ENCODE measurements at regions not wholly inside any gene's neighbourhood (a gene's known extent, or its start where the extent isn't known, plus 50 kb on each side); places are given as distances from the start of the nearest gene placed in this dataset.
"Not testable (repeated sequence)": the region's sequence is repeated elsewhere in the genome, so short reads cannot be mapped to it uniquely, and the experiment has no call there.

DNA sequence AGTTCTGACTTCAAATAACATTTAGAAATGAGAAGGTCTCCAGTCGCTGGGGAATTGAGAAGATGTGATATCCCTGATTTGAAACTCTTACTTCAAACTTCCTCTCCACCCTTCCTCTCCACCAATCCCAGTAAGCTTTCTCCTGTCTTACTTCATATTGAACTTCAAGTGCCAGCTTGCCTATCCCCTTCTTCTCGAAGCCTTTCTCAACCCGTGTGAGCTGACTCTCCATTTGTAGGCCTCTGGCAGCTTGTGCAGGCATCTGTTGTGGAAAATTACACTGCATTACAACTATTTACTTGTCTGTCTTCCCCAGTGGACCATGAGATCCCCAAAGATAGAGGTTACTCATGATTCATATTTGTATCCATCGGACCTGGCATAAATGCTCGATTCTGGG lies 280.8 kb upstream of the CDH5 start:
- Histone ChIP-seq H3K4me1 (ENCODE audit: control insufficient read depth, insufficient read depth, low read length) (no peaks in the 10 kb centered on the region), H3K9me3 (ENCODE audit: control insufficient read depth, insufficient read depth, low read length) (no peaks in the 10 kb centered on the region), H3K27me3 (ENCODE audit: control insufficient read depth, insufficient read depth, low read length) (no peaks in the 10 kb centered on the region), H3K27ac (ENCODE audit: low read depth, low read length) (no peak overlapping the region), H3K36me3 (ENCODE audit: control insufficient read depth, insufficient read depth, low read length) (no peaks in the 10 kb centered on the region), H3K4me3 (ENCODE audit: low read depth, low read length) (no peak overlapping the region)
- no peak for DNase-seq (ENCODE audit: low read depth in 4 of 6, low spot score in 6 of 6)
- 92% methylated on average over 4 of the region's 5 CpGs for WGBS (ENCODE audit: insufficient coverage)

DNA sequence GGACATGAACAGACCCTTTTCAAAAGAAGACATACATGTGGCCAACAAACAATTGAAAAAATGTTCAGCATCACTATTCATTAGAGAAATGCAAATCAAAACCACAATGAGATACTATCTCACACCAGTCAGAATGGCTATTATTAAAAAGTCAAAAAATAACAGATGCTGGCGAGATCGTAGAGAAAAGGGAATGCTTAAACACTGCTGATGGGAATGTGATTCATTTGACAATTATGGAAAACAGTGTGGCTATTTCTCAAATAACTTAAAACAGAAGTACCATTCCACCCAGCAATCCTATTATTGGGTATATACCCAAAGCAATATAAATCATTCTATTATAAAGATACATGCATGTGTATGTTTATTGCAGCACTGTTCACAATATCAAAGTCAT lies 281.8 kb upstream of the CDH5 start:
- H3K27ac ChIP-seq (ENCODE audit: low read depth, low read length); H3K9me3 ChIP-seq (ENCODE audit: control insufficient read depth, insufficient read depth, low read length); H3K36me3 ChIP-seq (ENCODE audit: control insufficient read depth, insufficient read depth, low read length); H3K27me3 ChIP-seq (ENCODE audit: control insufficient read depth, insufficient read depth, low read length); H3K4me3 ChIP-seq (ENCODE audit: low read depth, low read length); DNase-seq (ENCODE audit: low read depth in 4 of 6, low spot score in 6 of 6); H3K4me1 ChIP-seq (ENCODE audit: control insufficient read depth, insufficient read depth, low read length): not testable (repeated sequence)
- WGBS (ENCODE audit: insufficient coverage) = no CpG with 5 or more reads among the region's 2 CpGs

DNA sequence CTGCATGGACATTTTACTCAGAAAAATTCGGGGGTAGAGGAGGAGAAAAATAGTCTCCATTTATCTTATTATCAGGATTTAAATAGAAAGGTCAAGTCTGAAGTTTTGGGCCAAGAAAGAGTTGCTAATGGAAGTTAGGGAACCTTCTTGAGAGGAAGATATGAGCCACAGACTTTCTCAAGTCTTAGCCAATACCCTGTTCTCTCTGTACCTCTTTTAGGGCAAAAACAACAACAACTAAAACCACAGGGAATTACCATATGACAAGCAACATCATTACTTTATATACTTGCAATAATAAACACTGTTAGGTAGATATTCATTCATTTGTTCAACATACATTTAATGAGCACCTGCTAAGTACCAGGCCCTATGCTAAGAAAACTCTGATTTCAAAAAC lies 282.2 kb upstream of the CDH5 start:
- H3K4me3 ChIP-seq (ENCODE audit: low read depth, low read length) = no peak overlapping the region
- no peaks in the 10 kb centered on the region for H3K27me3 ChIP-seq (ENCODE audit: control insufficient read depth, insufficient read depth, low read length)
- DNase-seq (ENCODE audit: low read depth in 4 of 6, low spot score in 6 of 6) = no peak
- no CpG with 5 or more reads among the region's 1 CpG for WGBS (ENCODE audit: insufficient coverage)
- no peaks in the 10 kb centered on the region for H3K9me3 ChIP-seq (ENCODE audit: control insufficient read depth, insufficient read depth, low read length)
- H3K36me3 ChIP-seq (ENCODE audit: control insufficient read depth, insufficient read depth, low read length) = no peaks in the 10 kb centered on the region
- no peaks in the 10 kb centered on the region for H3K4me1 ChIP-seq (ENCODE audit: control insufficient read depth, insufficient read depth, low read length)
- H3K27ac ChIP-seq (ENCODE audit: low read depth, low read length) = no peak overlapping the region

DNA sequence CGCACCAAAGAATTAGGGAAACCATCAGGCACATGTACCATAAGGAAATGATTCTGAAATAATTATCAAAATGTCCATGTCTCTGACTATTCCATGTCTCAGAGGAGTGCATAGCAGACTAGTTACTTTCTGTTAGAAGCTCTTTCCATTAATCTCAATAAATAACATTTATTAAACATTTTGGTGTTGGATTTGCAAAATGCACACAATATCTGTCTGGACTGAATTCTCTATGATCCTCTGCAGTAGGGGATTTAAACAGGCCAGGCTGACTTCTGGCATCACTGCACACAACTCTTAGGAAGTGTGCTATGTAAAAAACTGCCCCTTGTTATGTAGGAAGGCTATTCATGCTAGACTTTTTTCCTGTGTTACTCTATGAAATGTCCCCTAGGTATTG lies 283.3 kb upstream of the CDH5 start:
- no peak overlapping the region for H3K27ac ChIP-seq (ENCODE audit: low read depth, low read length)
- H3K9me3 ChIP-seq (ENCODE audit: control insufficient read depth, insufficient read depth, low read length) = no peaks in the 10 kb centered on the region
- no peaks in the 10 kb centered on the region for H3K4me1 ChIP-seq (ENCODE audit: control insufficient read depth, insufficient read depth, low read length)
- H3K27me3 ChIP-seq (ENCODE audit: control insufficient read depth, insufficient read depth, low read length) = no peaks in the 10 kb centered on the region
- DNase-seq (ENCODE audit: low read depth in 4 of 6, low spot score in 6 of 6) = no peak
- H3K36me3 ChIP-seq (ENCODE audit: control insufficient read depth, insufficient read depth, low read length) = no peaks in the 10 kb centered on the region
- no CpG with 5 or more reads among the region's 1 CpG for WGBS (ENCODE audit: insufficient coverage)
- H3K4me3 ChIP-seq (ENCODE audit: low read depth, low read length) = no peak overlapping the region

DNA sequence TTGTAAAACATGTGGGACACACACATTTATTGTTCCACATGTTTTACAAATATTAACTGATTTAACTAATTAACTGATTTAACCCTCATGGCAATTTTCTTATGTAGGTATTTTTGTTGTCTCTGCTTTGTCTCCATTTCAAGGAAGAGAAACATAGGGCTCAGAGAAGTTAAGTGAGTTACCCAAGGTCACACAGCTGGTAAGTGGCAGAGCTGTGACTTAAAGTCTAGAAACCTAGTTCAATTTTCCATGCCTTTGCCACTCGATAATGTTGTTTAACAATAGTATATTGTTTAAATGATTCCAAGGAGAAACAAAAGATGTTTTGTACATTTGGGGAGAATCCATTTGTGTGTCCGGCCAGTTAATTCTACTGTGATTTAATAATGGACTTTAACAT lies 284.1 kb upstream of the CDH5 start:
- H3K27me3 ChIP-seq (ENCODE audit: control insufficient read depth, insufficient read depth, low read length) = no peaks in the 10 kb centered on the region
- no CpG with 5 or more reads among the region's 2 CpGs for WGBS (ENCODE audit: insufficient coverage)
- no peaks in the 10 kb centered on the region for H3K4me1 ChIP-seq (ENCODE audit: control insufficient read depth, insufficient read depth, low read length)

DNA sequence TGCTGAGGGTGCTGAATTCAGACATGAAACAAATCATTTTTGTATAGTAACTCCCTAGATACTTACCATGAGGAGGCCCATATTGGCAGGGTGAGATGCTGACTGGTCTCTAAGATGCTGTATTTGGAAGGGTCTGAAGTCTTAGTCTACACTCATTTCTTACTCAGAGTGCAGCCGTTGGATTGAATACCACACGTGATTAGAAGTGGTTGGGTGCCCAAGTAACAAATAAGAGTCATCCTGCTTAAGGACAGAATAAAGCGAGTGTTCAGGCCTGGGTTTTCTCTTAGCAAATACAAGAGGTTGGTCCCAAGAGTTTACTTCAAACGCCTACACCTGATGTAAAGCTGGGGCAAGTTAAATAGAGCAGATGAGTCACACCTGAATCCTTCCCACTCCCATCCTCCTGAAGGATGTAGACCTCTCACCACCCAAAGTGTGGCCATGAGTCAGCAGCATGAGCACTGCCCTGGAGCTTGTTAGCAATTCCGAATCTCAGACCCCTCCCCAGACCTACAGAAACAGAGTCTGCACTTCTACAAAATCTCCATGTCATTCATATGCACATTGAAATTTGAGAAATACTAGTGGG lies 284.6 kb upstream of the CDH5 start:
- 67% methylated on average over 1 of the region's 5 CpGs for WGBS (ENCODE audit: insufficient coverage)
- Histone ChIP-seq H3K27me3 (ENCODE audit: control insufficient read depth, insufficient read depth, low read length) (no peaks in the 10 kb centered on the region), H3K4me1 (ENCODE audit: control insufficient read depth, insufficient read depth, low read length) (no peaks in the 10 kb centered on the region), H3K27ac (ENCODE audit: low read depth, low read length) (no peak overlapping the region), H3K9me3 (ENCODE audit: control insufficient read depth, insufficient read depth, low read length) (no peaks in the 10 kb centered on the region), H3K36me3 (ENCODE audit: control insufficient read depth, insufficient read depth, low read length) (no peaks in the 10 kb centered on the region), H3K4me3 (ENCODE audit: low read depth, low read length) (no peak overlapping the region)
- DNase-seq (ENCODE audit: low read depth in 4 of 6, low spot score in 6 of 6) = no peak

More for the DNA sequence above, 284.1 kb upstream of the CDH5 start:
- H3K27ac ChIP-seq (ENCODE audit: low read depth, low read length) = no peak overlapping the region
- no peaks in the 10 kb centered on the region for H3K9me3 ChIP-seq (ENCODE audit: control insufficient read depth, insufficient read depth, low read length)
- no peak for DNase-seq (ENCODE audit: low read depth in 4 of 6, low spot score in 6 of 6)
- no peak overlapping the region for H3K4me3 ChIP-seq (ENCODE audit: low read depth, low read length)
- no peaks in the 10 kb centered on the region for H3K36me3 ChIP-seq (ENCODE audit: control insufficient read depth, insufficient read depth, low read length)

DNA sequence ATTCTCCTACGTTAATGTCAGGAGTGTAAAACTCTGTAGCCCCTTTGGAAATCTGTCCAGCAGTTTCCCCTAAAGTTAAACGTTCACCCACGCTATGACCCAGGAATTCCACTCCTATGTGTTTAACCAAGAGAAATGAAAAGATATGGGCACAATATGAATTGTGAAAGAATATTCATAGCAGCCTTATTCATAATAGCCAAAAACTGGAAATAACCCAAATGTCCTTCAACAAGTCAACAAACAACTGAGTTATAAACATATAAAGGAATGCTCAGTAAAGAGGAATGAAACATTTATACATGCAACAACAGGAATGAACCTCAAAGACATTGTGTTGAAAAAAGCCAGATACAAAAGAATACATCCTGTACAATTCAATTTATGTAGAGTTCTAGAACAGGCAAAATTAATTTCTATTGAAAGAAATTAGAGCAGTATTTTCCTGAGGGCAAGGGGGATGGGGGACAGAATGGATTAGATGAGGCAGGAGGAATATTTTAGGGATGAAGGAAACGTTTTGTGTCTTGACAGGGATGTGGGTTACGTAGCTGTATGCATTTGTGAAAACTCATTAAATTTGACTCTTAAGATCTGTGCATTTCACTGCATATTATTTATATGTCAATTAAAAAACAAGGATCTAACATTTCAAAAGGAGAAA lies 286.7 kb upstream of the CDH5 start:
- Histone ChIP-seq H3K27me3 (ENCODE audit: control insufficient read depth, insufficient read depth, low read length) (no peaks in the 10 kb centered on the region), H3K4me1 (ENCODE audit: control insufficient read depth, insufficient read depth, low read length) (no peaks in the 10 kb centered on the region), H3K27ac (ENCODE audit: low read depth, low read length) (no peak overlapping the region), H3K36me3 (ENCODE audit: control insufficient read depth, insufficient read depth, low read length) (no peaks in the 10 kb centered on the region), H3K9me3 (ENCODE audit: control insufficient read depth, insufficient read depth, low read length) (no peaks in the 10 kb centered on the region), H3K4me3 (ENCODE audit: low read depth, low read length) (no peak overlapping the region)
- no CpG with 5 or more reads among the region's 5 CpGs for WGBS (ENCODE audit: insufficient coverage)
- DNase-seq (ENCODE audit: low read depth in 4 of 6, low spot score in 6 of 6) = no peak

DNA sequence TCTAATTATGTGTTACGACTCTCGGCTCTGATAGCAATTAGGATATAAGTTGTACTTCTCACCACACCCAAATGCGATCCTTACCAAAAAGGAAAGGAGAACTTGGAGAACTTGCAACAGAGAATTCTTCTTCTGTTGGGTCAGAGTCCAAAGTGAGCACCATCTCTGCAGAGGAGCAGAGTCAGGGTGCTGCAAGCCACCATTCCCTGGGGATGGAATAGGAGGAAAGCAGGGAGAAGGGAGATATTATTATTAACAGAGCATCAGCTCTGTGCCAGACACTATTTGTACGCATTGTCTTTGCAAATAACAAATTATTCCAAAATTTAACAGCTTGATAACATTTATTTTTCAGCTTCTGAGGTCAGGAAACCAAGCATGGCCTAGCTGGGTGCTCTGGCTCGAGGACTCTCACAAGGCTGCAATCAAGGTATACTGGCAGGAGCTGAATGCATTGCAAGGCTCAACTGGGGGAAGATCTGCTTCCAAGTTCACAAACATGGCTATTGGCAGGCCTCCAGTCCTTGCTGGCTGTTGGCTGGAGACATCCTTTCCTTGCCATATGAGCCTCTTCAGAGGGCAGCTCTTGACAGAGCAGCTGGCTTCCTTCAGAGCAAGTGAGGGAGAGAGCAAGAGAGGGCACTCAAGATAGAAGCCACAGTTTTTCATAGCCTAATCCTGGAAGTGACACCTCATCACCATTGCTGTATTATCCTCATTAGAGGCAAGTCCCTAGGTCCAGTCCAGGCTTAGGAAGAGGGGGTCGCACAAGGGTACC lies 296.2 kb upstream of the CDH5 start:
- H3K27ac ChIP-seq (ENCODE audit: low read depth, low read length) = no peak overlapping the region
- DNase-seq (ENCODE audit: low read depth in 4 of 6, low spot score in 6 of 6) = peak in 4 of 6 donors; percentile 43 to 89 (median 60)
- WGBS (ENCODE audit: insufficient coverage) = 61% methylated on average over 2 of the region's 6 CpGs
- no peaks in the 10 kb centered on the region for H3K9me3 ChIP-seq (ENCODE audit: control insufficient read depth, insufficient read depth, low read length)
- H3K27me3 ChIP-seq (ENCODE audit: control insufficient read depth, insufficient read depth, low read length) = no peaks in the 10 kb centered on the region
- peaks cover 7% of the 10 kb centered on the region for H3K4me1 ChIP-seq (ENCODE audit: control insufficient read depth, insufficient read depth, low read length)
- H3K4me3 ChIP-seq (ENCODE audit: low read depth, low read length) = no peak overlapping the region
- no peaks in the 10 kb centered on the region for H3K36me3 ChIP-seq (ENCODE audit: control insufficient read depth, insufficient read depth, low read length)

DNA sequence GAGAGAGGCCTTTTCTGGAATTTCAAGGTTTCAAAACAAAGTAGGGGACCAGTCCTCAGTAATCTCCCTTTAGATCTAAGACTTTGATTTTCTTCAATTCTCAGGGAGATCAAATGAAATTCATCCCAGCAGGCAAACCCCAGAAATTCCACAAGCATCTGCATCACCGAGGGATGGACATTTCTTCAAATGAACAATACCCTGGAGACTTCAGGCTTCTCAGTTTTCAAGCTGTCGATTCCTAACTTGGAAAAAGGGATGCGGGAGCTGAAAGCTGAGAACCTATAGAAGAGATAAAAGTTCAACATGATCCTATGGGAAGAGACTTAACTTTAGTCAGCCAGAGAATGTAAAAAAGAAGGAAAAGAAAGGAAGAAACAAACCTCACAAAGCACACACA lies 296.9 kb upstream of the CDH5 start:
- H3K4me1 ChIP-seq (ENCODE audit: control insufficient read depth, insufficient read depth, low read length) = peaks cover 7% of the 10 kb centered on the region
- H3K27ac ChIP-seq (ENCODE audit: low read depth, low read length) = no peak overlapping the region
- no peak for DNase-seq (ENCODE audit: low read depth in 4 of 6, low spot score in 6 of 6)
- no peaks in the 10 kb centered on the region for H3K9me3 ChIP-seq (ENCODE audit: control insufficient read depth, insufficient read depth, low read length)
- H3K4me3 ChIP-seq (ENCODE audit: low read depth, low read length) = no peak overlapping the region
- no peaks in the 10 kb centered on the region for H3K27me3 ChIP-seq (ENCODE audit: control insufficient read depth, insufficient read depth, low read length)
- WGBS (ENCODE audit: insufficient coverage) = no CpG with 5 or more reads among the region's 3 CpGs
- H3K36me3 ChIP-seq (ENCODE audit: control insufficient read depth, insufficient read depth, low read length) = no peaks in the 10 kb centered on the region

DNA sequence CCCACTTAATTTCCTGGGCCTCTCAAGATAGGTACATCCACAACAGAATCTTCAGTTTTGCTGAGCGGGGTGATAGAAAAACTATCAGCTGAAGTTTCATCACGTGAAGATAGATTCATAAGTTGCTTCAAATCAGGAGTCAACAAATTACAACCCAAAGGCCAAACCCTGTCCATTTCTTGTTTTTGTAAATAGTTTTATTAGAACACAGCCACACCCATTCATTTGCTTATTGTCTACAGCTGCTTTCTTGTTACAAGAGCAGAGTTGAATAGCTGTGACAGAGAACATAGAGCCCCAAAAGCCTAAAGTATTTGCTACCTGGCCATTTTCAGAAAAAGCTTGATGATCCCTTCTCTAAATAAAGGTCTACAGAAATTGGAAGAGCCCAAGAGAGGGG lies 300.1 kb upstream of the CDH5 start:
- no peak overlapping the region for H3K27ac ChIP-seq (ENCODE audit: low read depth, low read length)
- no peak for DNase-seq (ENCODE audit: low read depth in 4 of 6, low spot score in 6 of 6)
- 100% methylated on average over 2 of the region's 2 CpGs for WGBS (ENCODE audit: insufficient coverage)

More for the DNA sequence above, 300.1 kb upstream of the CDH5 start:
- Histone ChIP-seq H3K4me1 (ENCODE audit: control insufficient read depth, insufficient read depth, low read length) (peaks cover 8% of the 10 kb centered on the region), H3K27me3 (ENCODE audit: control insufficient read depth, insufficient read depth, low read length) (no peaks in the 10 kb centered on the region), H3K9me3 (ENCODE audit: control insufficient read depth, insufficient read depth, low read length) (no peaks in the 10 kb centered on the region), H3K4me3 (ENCODE audit: low read depth, low read length) (no peak overlapping the region), H3K36me3 (ENCODE audit: control insufficient read depth, insufficient read depth, low read length) (no peaks in the 10 kb centered on the region)
